Endothelial cell of umbilical vein (primary cell): ENCODE measurements at regions not wholly inside any gene's neighbourhood (a gene's known extent, or its start where the extent isn't known, plus 50 kb on each side); places are given as distances from the start of the nearest gene placed in this dataset.

ENCODE experiments used
- CTCF ChIP-seq, 2 donors: IDR thresholded peaks; 1 replicate in 1 of 2; 2 replicates in 1 of 2; pipeline ENCODE4 v1.5.1; 2011; ENCODE audit warnings: low read length in 2 of 2, mild to moderate bottlenecking in 2 of 2, moderate library complexity in 2 of 2, control low read depth in 1 of 2, inconsistent platforms in 1 of 2, low read depth in 1 of 2; ENCODE audit not compliant: insufficient read depth in 1 of 2; ENCODE audit errors: extremely low read depth in 1 of 2
- EZH2 ChIP-seq: IDR thresholded peaks from 2 replicates; pipeline ENCODE4 v1.6.1; 2012; ENCODE audit warnings: borderline replicate concordance, low read depth, mild to moderate bottlenecking, moderate library complexity, low read length, inconsistent platforms; ENCODE audit not compliant: severe bottlenecking
- GATA2 ChIP-seq: IDR thresholded peaks from 2 replicates; pipeline ENCODE4 v1.7.0; 2011; ENCODE audit warnings: low read depth, mild to moderate bottlenecking, moderate library complexity, mixed read lengths, low read length; ENCODE audit not compliant: insufficient read length, insufficient read depth
- MAX ChIP-seq: IDR thresholded peaks from 2 replicates; pipeline ENCODE4 v1.6.1; 2011; ENCODE audit not compliant: insufficient read depth, insufficient read length
- MYC ChIP-seq: IDR thresholded peaks from one replicate; pipeline ENCODE4 v1.6.1; 2011; ENCODE audit warnings: mild to moderate bottlenecking, low read depth, low read length
- POLR2A ChIP-seq: IDR thresholded peaks from 2 replicates; pipeline ENCODE4 v1.6.1; 2012; ENCODE audit warnings: low read depth, mild to moderate bottlenecking, control low read depth, low read length
- POLR2AphosphoS5 ChIP-seq: IDR thresholded peaks from 2 replicates; pipeline ENCODE4 v1.6.1; 2012; ENCODE audit warnings: low read depth, mild to moderate bottlenecking, control low read depth, low read length, moderate library complexity; ENCODE audit not compliant: insufficient read depth

GRCh38 chr22:23467721-23468294 is 112.3 kb downstream of the IGLL1 start:
- TF ChIP-seq CTCF (IDR thresholded peaks at IDR 0.05; ENCODE audit: extremely low read depth in 1 of 2, insufficient read depth in 1 of 2, low read depth in 1 of 2, low read length in 2 of 2) (no peak), POLR2A (no peak), MAX (no peak), EZH2 (no peak), POLR2AphosphoS5 (no peak), GATA2 (no peak), MYC (no peak)
